Adrenal gland (tissue), 9 donors: ENCODE measurements at regions not wholly inside any gene's neighbourhood (a gene's known extent, or its start where the extent isn't known, plus 50 kb on each side); places are given as distances from the start of the nearest gene placed in this dataset.

Source experiments
- DNase-seq, 7 donors: peaks; one replicate each; pipeline ENCODE4 v3.0.0-alpha.2; 2019 to 2020
- H3K27ac ChIP-seq, 5 donors: fragments of 200-600 bp; sonication (generic) in 4 of 5; 1 replicate in 3 of 5; 2 replicates in 2 of 5; pipeline versions ENCODE4 v1.5.1 to v1.8.0; 2016 to 2020; ENCODE audit warnings: mild to moderate bottlenecking in 1 of 5
- H3K27me3 ChIP-seq: fragments of 200-600 bp; 2 replicates; pipeline ENCODE4 v1.8.0; 2021
- H3K36me3 ChIP-seq, 2 donors: fragments of 200-600 bp; replicated peaks in 1 of 2; 1 replicate in 1 of 2; 2 replicates in 1 of 2; pipeline versions ENCODE4 v1.5.1 to v1.8.0; 2018 to 2022
- H3K4me1 ChIP-seq, 2 donors: fragments of 200-600 bp; replicated peaks in 1 of 2; 1 replicate in 1 of 2; 2 replicates in 1 of 2; pipeline versions ENCODE4 v1.5.1 to v1.8.0; 2018 to 2021
- H3K4me3 ChIP-seq, 4 donors: fragments of 200-600 bp; sonication (generic) in 3 of 4; one replicate each; pipeline ENCODE4 v1.5.1; 2016 to 2018
- H3K9me3 ChIP-seq, 3 donors: fragments of 200-600 bp; sonication (generic) in 1 of 3; replicated peaks in 1 of 3; 1 replicate in 2 of 3; 2 replicates in 1 of 3; pipeline versions ENCODE4 v1.5.1 to v1.8.0; 2016 to 2021
- CTCF ChIP-seq, 6 experiments: fragments of 450-650 bp in 4 of 6; fragments of 200-600 bp in 2 of 6; sonication (generic) in 1 of 6; IDR thresholded peaks; 1 replicate in 5 of 6; 2 replicates in 1 of 6; pipeline versions ENCODE4 v1.5.1 to v1.8.0; 2016 to 2021; ENCODE audit warnings: antibody characterized with exemption in 6 of 6, mild to moderate bottlenecking in 2 of 6, moderate library complexity in 1 of 6
- POLR2A ChIP-seq, 2 donors: fragments of 450-650 bp; IDR thresholded peaks; one replicate each; pipeline ENCODE4 v1.6.1; 2017; ENCODE audit warnings: antibody characterized with exemption in 2 of 2, mild to moderate bottlenecking in 2 of 2, moderate library complexity in 1 of 2
- WGBS, 4 donors: extraction: QIAGEN DNeasy Blood & Tissue Kit in 2 of 4; methylation state at CpG; one replicate each; pipeline versions ENCODE4 v1.1.5 to v1.1.7; 2013 to 2017; 5-methylcytosine and 5-hydroxymethylcytosine counted together
- intact Hi-C, 2 donors: fragments of 100-400 bp; cut with DNase I; formaldehyde crosslinking; loops; one replicate each; pipeline versions ENCODE4 v1.14.1 to v1.15.0; 2022 to 2023
- donor health status: healthy with polysubstance abuse.
- donor health status: Bipolar disorder and iron deficiency.
- donor health status: DM: yes; HTN: yes; CAD: no.
- donor health status: DM: no; HTN: no; CAD: no.
- donor health status: DM: no; HTN: no; CAD: no.

- no peaks in the 10 kb centered on the region for H3K36me3 ChIP-seq
- no peaks in the 10 kb centered on the region for H3K4me1 ChIP-seq
- intact Hi-C loops, result no loop called here
- DNase-seq, result no peak
- no peak overlapping the region for H3K4me3 ChIP-seq
- WGBS, 4 donors, result 50 to 75% (median 67%) methylated on average over 2 of the region's 2 CpGs
- H3K27ac ChIP-seq, result no peak overlapping the region
- TF ChIP-seq POLR2A (IDR thresholded peaks at IDR 0.05), result no peak
- no peak for TF ChIP-seq CTCF (IDR thresholded peaks at IDR 0.05)
- H3K9me3 ChIP-seq, result no peaks in the 10 kb centered on the region
- no peaks in the 10 kb centered on the region for H3K27me3 ChIP-seq
Observed at GRCh38 chr4:178174756-178175155, 732.5 kb upstream of the AGA start.

- Histone ChIP-seq H3K27me3 (no peaks in the 10 kb centered on the region), H3K9me3 (peaks cover 0 to 4% (median 0%) of the 10 kb centered on the region in 3 donors), H3K4me1 (no peaks in the 10 kb centered on the region), H3K4me3 (no peak overlapping the region), H3K27ac (no peak overlapping the region), H3K36me3 (no peaks in the 10 kb centered on the region)
- WGBS, 4 donors, result 44 to 51% (median 46%) methylated on average over 3 of the region's 3 CpGs
- DNase-seq, result no peak
- intact Hi-C loops, result no loop called here
- TF ChIP-seq POLR2A (IDR thresholded peaks at IDR 0.05), result no peak
- TF ChIP-seq CTCF (IDR thresholded peaks at IDR 0.05), result no peak
Observed at GRCh38 chr4:178185517-178185916, 743.3 kb upstream of the AGA start.

GRCh38 chr4:178192611-178193010 is 750.4 kb upstream of the AGA start:
- intact Hi-C loops, result no loop called here
- Histone ChIP-seq H3K9me3 (no peaks in the 10 kb centered on the region), H3K4me1 (no peaks in the 10 kb centered on the region), H3K27me3 (no peaks in the 10 kb centered on the region), H3K36me3 (no peaks in the 10 kb centered on the region), H3K27ac (no peak overlapping the region), H3K4me3 (no peak overlapping the region)
- no peak for TF ChIP-seq CTCF (IDR thresholded peaks at IDR 0.05)
- no peak for TF ChIP-seq POLR2A (IDR thresholded peaks at IDR 0.05)
- DNase-seq, result no peak

GRCh38 chr4:178196751-178197374 is 754.6 kb upstream of the AGA start:
- H3K4me1 ChIP-seq, result no peaks in the 10 kb centered on the region
- WGBS, 4 donors, result 68 to 75% (median 72%) methylated on average over 6 of the region's 6 CpGs
- intact Hi-C loops, result no loop called here
- no peak overlapping the region for H3K4me3 ChIP-seq
- DNase-seq, result no peak
- H3K27me3 ChIP-seq, result no peaks in the 10 kb centered on the region
- no peak overlapping the region for H3K27ac ChIP-seq
- no peaks in the 10 kb centered on the region for H3K9me3 ChIP-seq
- TF ChIP-seq CTCF (IDR thresholded peaks at IDR 0.05), result no peak
- no peak for TF ChIP-seq POLR2A (IDR thresholded peaks at IDR 0.05)
- no peaks in the 10 kb centered on the region for H3K36me3 ChIP-seq
